Keratinocyte (primary cell): ENCODE measurements at regions not wholly inside any gene's neighbourhood (a gene's known extent, or its start where the extent isn't known, plus 50 kb on each side); places are given as distances from the start of the nearest gene placed in this dataset.
A peak's percentile ranks its signal among the peaks of the same experiment; 100 is the strongest.

Experiments
- DNase-seq: peaks from one replicate; pipeline ENCODE4 v3.0.0-alpha.2; 2011; ENCODE audit warnings: low read depth, missing footprints, low spot score
- FAIRE-seq: peaks from 2 replicates; lab custom pipeline; 2011; peaks lifted over from hg19 to GRCh38; lab: Jason Lieb, UNC
- H2AFZ ChIP-seq: 2 replicates; pipeline ENCODE4 v1.6.0; 2012; ENCODE audit warnings: low read length, control low read depth, inconsistent platforms; ENCODE audit not compliant: control insufficient read depth
- H3K27ac ChIP-seq: 2 replicates; pipeline ENCODE4 v1.5.1; 2011; ENCODE audit warnings: low read length; ENCODE audit not compliant: control insufficient read depth, insufficient read depth
- H3K27me3 ChIP-seq: 3 replicates; pipeline ENCODE4 v1.6.0; 2011; ENCODE audit warnings: low read length; ENCODE audit not compliant: control insufficient read depth, insufficient read depth; ENCODE audit errors: extremely low read depth
- H3K36me3 ChIP-seq, 2 experiments: 2 replicates in 1 of 2; 3 replicates in 1 of 2; pipeline ENCODE4 v1.5.1; 2011; ENCODE audit warnings: low read length in 2 of 2, mild to moderate bottlenecking in 1 of 2; ENCODE audit not compliant: control insufficient read depth in 2 of 2, insufficient read depth in 2 of 2; ENCODE audit errors: extremely low read depth in 1 of 2
- H3K4me1 ChIP-seq: 3 replicates; pipeline ENCODE4 v1.5.1; 2011; ENCODE audit warnings: low read length; ENCODE audit not compliant: control insufficient read depth, insufficient read depth; ENCODE audit errors: extremely low read depth
- H3K4me2 ChIP-seq: 3 replicates; pipeline ENCODE4 v1.6.0; 2011; ENCODE audit warnings: low read depth, low read length; ENCODE audit not compliant: control insufficient read depth, insufficient read depth; ENCODE audit errors: extremely low read depth
- H3K4me3 ChIP-seq, 3 experiments: fragments of 200-600 bp in 1 of 3; sonication (generic) in 1 of 3; 2 replicates in 2 of 3; 3 replicates in 1 of 3; pipeline ENCODE4 v1.5.1; 2011 to 2016; ENCODE audit warnings: low read length in 3 of 3, mild to moderate bottlenecking in 3 of 3, control low read depth in 2 of 3, inconsistent platforms in 1 of 3, low read depth in 1 of 3, mixed read lengths in 1 of 3, mixed run types in 1 of 3, moderate library complexity in 1 of 3; ENCODE audit not compliant: control insufficient read depth in 2 of 3, insufficient read depth in 2 of 3; ENCODE audit errors: extremely low read depth in 1 of 3
- H3K79me2 ChIP-seq: 2 replicates; pipeline ENCODE4 v1.6.0; 2012; ENCODE audit warnings: low read length; ENCODE audit not compliant: control insufficient read depth, insufficient read depth
- H3K9ac ChIP-seq: 3 replicates; pipeline ENCODE4 v1.6.0; 2011; ENCODE audit warnings: low read length; ENCODE audit not compliant: control insufficient read depth, insufficient read depth; ENCODE audit errors: extremely low read depth
- H3K9me1 ChIP-seq: 3 replicates; pipeline ENCODE4 v1.6.0; 2011; ENCODE audit warnings: low read length; ENCODE audit not compliant: control insufficient read depth, insufficient read depth; ENCODE audit errors: extremely low read depth
- H3K9me3 ChIP-seq: 2 replicates; pipeline ENCODE4 v1.5.1; 2012; ENCODE audit warnings: low read depth, low read length; ENCODE audit not compliant: control insufficient read depth
- H4K20me1 ChIP-seq: 3 replicates; pipeline ENCODE4 v1.6.0; 2011; ENCODE audit warnings: low read length; ENCODE audit not compliant: control insufficient read depth, insufficient read depth; ENCODE audit errors: extremely low read depth
- CTCF ChIP-seq, 3 experiments: IDR thresholded peaks in 1 of 3; conservative IDR thresholded peaks in 1 of 3; optimal IDR thresholded peaks in 1 of 3; 2 replicates in 2 of 3; 3 replicates in 1 of 3; pipeline versions ENCODE3 to v1.5.1; 2011; ENCODE audit warnings: low read length in 3 of 3, mild to moderate bottlenecking in 3 of 3, moderate library complexity in 2 of 3, control low read depth in 1 of 3, inconsistent platforms in 1 of 3; ENCODE audit not compliant: insufficient read depth in 2 of 3; ENCODE audit errors: extremely low read depth in 1 of 3
- EZH2 ChIP-seq: IDR thresholded peaks from one replicate; pipeline ENCODE4 v1.6.1; 2012; ENCODE audit warnings: inconsistent platforms, mild to moderate bottlenecking, low read length, moderate library complexity
- dilution Hi-C: fragments of 300-500 bp; cut with MboI; formaldehyde crosslinking; loops from one replicate; pipeline ENCODE4 v1.7.0; 2020; ENCODE audit warnings: low sequenced_read_pairs; ENCODE audit not compliant: extremely low pct_ligation_motif_present

- H3K9ac ChIP-seq, result no peak overlapping the region
- peaks cover 5% of the 10 kb centered on the region for H3K9me3 ChIP-seq
- H3K27ac ChIP-seq, result no peak overlapping the region
- dilution Hi-C loops, result no loop called here
- no peak overlapping the region for H2AFZ ChIP-seq
- H3K4me1 ChIP-seq, result peaks cover 21% of the 10 kb centered on the region
- H3K9me1 ChIP-seq, result no peaks in the 10 kb centered on the region
- no peak for TF ChIP-seq EZH2
- no peak for TF ChIP-seq CTCF (optimal IDR thresholded peaks at IDR 0.05 in 1 of 3, IDR thresholded peaks at IDR 0.05 in 1 of 3, conservative IDR thresholded peaks at IDR 0.05 in 1 of 3; ENCODE audit: extremely low read depth in 1 of 3, insufficient read depth in 2 of 3, low read length in 3 of 3)
- H3K4me3 ChIP-seq, result no peak overlapping the region
- no peaks in the 10 kb centered on the region for H3K27me3 ChIP-seq
- no peak overlapping the region for H3K4me2 ChIP-seq
- FAIRE-seq, result no peak
- H3K79me2 ChIP-seq, result no peaks in the 10 kb centered on the region
- H3K36me3 ChIP-seq, result no peaks in the 10 kb centered on the region
- DNase-seq, result no peak
- no peaks in the 10 kb centered on the region for H4K20me1 ChIP-seq
Measured at GRCh38 chr2:392926-393280, 105.0 kb upstream of the ALKAL2 start.

GRCh38 chr2:392181-392925 is 104.5 kb upstream of the ALKAL2 start:
- peak overlapping the region; percentile 37 for H3K4me2 ChIP-seq
- peak overlapping the region; percentile 54 for H2AFZ ChIP-seq
- peak overlapping the region in 1 of 3 experiments; percentile 27 for H3K4me3 ChIP-seq
- no peaks in the 10 kb centered on the region for H3K79me2 ChIP-seq
- dilution Hi-C loops, result no loop called here
- peak overlapping the region; percentile 47 for H3K27ac ChIP-seq
- no peaks in the 10 kb centered on the region for H3K36me3 ChIP-seq
- FAIRE-seq (no peak), DNase-seq (no peak)
- H3K27me3 ChIP-seq, result no peaks in the 10 kb centered on the region
- peaks cover 21% of the 10 kb centered on the region for H3K4me1 ChIP-seq
- H3K9ac ChIP-seq, result no peak overlapping the region
- no peaks in the 10 kb centered on the region for H3K9me1 ChIP-seq
- TF ChIP-seq EZH2, result no peak
- TF ChIP-seq CTCF (optimal IDR thresholded peaks at IDR 0.05 in 1 of 3, IDR thresholded peaks at IDR 0.05 in 1 of 3, conservative IDR thresholded peaks at IDR 0.05 in 1 of 3; ENCODE audit: extremely low read depth in 1 of 3, insufficient read depth in 2 of 3, low read length in 3 of 3), result no peak
- H4K20me1 ChIP-seq, result no peaks in the 10 kb centered on the region
- H3K9me3 ChIP-seq, result peaks cover 5% of the 10 kb centered on the region
